HG02870 (cell line): ENCODE measurements at regions not wholly inside any gene's neighbourhood (a gene's known extent, or its start where the extent isn't known, plus 50 kb on each side); places are given as distances from the start of the nearest gene placed in this dataset.
"Not testable (repeated sequence)": the region's sequence is repeated elsewhere in the genome, so short reads cannot be mapped to it uniquely, and the experiment has no call there.

Experiments used
- ATAC-seq: cut with Tn5 transposase; IDR thresholded peaks from one replicate; pipeline ENCODE4 v1.9.1; 2021; ENCODE audit warnings: mild to moderate bottlenecking, moderate library complexity; ENCODE audit not compliant: unreplicated experiment

DNA sequence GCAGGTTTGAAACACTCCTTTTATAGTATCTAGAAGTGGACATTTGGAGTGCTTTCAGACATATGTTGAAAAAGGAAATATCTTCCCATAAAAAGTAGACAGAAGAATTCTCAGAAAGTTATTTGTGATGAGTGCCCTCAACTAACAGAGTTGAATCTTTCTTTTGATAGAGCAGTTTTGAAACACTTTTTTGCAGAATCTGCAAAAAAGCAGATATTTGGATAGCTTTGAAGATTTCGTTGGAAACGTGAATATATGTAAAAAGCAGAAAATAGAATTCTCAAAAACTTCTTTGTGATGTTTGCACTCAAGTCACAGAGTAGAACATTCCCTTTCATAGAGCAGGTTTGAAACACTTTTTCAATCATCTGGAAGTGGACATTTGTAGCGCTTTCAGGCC is 676.4 kb upstream of the ZNF337 start:
- not testable (repeated sequence) for ATAC-seq

DNA sequence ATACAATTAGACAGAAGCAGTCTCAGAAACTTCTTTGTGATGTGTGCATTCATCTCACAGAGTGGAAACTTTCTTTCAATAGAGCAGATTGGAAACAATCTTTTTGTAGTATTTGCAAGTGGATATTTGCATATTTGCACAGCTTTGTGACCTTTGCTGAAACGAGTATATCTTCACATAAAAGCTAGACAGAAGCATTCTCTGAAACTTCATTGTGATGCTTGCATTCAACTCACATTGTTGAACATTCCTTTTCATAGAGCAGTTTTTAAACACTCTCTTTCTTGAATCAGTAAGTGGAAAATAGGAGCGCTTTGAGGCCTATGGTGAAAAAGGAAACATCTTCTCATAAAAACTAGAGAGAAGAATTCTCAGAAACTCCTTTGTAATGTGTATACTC is 657.9 kb upstream of the ZNF337 start:
- no peak for ATAC-seq

DNA sequence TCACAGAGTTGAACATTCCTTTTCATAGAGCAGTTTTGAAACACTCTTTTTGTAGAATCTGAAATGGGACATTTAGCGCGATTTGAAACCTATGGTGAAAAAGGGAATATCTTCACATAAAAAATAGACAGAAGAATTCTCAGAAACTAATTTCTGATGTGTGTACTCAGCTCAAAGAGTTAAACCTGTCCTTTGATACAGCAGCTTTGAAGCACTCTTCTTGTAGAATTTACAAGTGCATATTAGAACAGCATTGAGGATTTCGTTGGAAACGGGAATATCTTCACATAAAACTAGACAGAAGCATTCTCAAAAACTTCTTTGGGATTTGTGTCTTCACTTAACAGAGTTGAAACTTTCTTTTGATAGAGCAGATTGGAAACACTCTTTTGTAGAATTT is 650.7 kb upstream of the ZNF337 start:
- ATAC-seq: no peak

DNA sequence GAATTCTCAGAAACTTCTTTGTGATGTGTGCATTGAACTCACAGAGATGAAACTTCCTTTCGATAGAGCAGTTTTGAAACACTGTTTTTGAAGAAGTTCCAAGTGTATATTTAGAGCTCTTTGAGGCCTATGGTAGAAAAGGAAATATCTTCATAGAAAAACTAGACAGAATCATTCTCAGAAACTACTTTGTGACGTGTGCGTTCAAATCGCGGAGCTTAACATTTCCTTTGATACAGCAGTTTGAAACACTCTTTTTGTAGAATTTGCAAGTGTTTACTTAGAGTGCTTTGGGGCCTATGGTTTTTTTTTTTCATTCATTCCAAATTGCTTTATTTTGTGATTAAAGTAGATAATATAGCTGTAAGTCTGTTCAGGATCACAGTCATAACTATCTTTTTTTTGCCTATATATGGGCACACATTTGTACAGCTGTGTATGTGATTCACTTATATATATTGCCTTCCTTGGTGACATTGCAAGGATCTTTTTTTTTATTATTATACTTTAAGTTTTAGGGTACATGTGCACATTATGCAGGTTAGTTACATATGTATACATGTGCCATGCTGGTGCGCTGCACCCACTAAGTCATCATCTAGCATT is 643.9 kb upstream of the ZNF337 start:
- not testable (repeated sequence) for ATAC-seq

DNA sequence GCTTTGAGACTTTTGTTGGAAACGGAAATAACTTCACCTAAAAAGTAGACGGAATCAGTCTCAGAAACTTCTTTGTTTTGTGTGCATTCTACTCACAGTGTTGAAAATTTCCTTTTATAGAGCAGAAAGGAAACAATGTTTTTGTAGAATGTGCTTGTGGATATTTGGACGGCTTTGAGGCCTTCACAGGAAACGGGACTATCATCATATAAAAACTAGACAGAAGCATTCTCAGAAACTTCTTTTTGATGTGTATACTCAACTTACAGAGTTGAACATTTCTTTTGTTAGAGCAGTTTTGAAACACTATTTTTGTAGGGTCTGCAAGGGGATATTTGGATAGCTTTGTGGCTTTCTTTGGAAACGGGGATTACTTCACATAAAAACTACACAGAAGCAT is 627.5 kb upstream of the ZNF337 start:
- ATAC-seq: no peak

DNA sequence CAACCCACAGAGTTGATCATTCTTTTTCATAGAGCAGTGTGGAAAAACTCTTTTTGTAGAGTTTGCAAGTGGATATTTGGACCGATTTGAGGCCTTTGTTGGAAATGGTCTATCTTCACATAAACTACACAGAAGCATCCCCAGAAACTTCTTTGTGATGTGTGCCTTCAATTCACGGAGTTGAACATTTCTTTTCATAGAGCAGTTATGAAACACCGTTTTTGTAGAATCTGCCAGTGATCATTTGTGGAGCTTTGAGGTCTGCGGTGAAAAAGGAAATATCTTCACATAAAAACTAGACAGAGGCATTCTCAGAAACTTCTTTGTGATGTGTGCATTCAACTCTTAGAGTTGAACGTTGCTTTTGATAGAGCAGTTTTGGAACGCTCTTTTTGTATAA is 618.4 kb upstream of the ZNF337 start:
- ATAC-seq: no peak

DNA sequence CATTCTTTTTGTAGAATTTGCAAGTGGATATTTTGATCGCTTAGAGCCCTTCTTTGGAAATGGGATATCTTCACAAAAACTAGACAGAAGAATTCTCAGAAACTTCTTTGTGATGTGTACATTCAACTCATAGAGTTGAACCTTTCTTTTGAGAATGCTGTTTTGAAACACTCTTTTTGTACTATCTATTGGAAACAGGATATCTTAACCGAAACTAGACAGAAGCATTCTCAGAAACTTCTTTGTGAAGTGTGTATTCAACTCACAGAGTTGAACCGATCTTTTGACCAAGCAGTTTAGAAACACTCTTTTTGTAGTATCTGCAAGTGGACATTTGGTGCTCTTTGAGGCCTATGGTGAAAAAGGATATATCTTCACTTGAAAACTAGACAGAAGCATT is 613.1 kb upstream of the ZNF337 start:
- not testable (repeated sequence) for ATAC-seq

DNA sequence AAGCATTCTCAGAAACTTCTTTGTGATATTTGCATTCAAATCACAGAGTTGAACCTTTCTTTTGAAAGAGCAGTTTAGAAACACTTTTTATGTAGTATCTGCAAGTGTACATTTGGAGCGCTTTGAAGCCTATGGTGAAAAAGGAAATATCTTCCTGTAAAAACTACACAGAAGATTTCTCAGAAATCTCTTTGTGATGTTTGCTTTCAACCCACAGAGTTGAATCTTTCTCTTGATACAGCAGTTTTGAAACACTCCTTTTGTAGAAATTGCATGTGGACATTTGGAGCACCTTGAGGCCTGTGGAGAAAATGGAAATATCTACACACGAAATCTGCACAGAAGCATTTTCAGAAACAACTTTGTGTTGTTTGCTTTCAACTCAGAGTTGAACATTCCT is 612.3 kb upstream of the ZNF337 start:
- no peak for ATAC-seq

DNA sequence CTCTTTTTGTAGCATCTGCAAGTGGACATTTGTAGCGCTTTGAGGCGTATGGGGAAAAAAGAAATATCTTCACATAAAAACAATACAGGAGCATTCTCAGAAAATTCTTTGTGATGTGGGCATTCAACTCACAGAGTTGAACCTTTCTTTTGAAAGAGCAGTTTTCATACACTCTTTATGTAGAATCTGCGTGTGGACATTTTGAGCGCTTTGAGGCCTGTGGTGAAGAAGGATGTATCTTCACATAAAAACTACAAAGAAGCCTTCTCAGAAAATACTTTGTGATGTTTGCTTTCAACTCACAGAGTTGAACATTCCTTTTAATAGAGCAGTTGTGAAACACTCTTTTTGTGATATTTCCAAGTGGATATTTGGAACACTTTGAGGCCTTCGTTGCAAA is 598.4 kb upstream of the ZNF337 start:
- no peak for ATAC-seq

DNA sequence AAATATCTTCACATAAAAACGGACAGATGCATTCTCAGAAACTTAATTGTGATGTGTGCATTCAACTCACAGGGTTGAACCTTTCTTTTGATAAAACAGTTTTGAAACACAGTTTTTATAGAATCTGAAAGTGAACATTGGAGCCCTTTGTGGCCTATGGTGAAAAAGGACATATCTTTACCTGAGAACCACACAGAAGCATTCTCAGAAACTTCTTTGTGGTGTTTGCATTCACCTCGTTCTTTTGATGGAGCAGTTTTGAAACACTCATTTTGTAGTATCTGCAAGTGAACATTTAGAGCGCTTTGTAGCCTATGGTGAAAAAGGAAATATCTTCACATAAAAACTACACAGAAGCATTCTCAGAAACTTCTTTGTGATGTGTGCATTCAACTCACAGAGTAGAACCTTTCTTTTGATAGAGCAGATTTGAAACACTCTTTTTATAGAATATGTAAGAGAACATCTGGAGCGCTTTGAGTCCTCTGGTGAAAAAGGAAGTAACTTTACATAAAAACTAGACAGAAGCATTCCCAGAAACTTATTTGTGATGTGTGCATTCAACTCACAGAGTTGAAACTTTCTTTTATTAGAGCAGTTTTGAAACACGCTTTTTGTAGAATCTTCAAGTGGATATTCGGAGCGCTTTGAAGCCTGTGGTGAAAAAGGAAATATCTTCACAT is 591.9 kb upstream of the ZNF337 start:
- not testable (repeated sequence) for ATAC-seq

DNA sequence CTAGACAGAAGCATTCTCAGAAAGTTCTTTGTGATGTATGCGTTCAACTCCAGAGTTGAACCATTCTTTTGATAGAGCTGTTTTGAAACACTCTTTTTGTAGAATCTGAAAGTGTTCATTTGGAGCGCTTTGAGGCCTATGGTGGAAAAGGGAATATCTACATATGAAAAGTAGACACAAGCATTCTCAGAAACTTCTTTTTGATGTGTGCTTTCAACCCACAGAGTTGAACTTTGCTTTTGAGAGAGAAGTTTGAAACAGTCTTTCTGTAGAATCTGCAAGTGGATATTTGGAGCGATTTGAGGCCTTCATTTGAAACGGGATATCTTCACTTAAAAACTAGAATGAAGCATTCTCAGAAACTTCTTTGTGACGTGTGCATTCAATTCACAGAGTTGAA is 582.6 kb upstream of the ZNF337 start:
- no peak for ATAC-seq

DNA sequence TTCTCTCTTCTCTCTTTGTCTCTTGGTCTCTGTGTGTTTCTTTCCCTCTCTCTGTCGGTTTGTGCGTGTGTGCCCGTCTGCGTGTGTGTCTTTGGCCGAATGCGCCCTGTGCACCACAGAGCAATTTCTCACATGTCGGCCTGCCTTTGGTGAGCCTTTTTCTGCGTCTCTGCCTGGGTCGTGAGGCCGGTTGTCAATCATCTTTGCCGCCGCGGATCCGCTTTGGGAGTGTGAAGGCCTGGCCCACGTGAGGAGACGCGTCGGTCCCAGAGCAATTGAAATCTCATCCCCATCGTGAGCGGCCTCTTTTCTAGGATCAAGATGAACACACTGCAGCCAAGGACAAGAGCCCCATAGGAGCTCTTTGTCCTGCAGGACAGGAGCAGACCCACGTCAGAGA is 580.7 kb upstream of the ZNF337 start:
- ATAC-seq: no peak

DNA sequence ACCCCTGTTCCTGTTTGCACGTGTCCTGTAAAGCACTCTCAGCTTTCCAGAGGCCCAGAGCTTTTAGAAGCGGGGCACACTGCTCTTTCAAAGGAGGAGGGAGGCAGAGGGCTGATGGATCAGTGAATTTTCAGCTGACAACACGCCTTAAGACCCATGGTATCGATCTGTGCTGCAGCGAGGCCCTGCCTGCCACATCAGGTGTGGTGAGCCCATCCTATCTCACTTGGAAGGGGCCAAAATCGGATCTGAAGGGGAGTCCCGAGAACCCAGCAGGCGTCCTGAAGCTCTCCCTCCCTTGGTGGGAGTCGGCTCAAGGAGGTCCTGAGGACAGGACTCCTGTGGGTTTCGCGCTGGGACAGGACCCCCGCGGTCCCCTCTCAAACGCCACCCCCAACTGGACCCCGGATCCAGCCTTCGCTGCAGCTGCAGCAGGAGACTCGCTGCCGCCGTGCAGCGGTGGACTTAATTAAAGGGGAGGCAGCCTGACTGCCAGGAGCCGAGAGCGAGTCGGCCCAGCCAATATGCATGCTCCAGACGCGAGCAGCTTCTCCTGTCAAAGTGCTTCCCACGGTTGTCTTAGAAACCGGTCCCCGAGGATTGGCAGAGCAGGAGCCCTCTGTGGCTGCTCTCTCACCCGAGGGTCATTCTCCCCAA is 580.0 kb upstream of the ZNF337 start:
- no peak for ATAC-seq

DNA sequence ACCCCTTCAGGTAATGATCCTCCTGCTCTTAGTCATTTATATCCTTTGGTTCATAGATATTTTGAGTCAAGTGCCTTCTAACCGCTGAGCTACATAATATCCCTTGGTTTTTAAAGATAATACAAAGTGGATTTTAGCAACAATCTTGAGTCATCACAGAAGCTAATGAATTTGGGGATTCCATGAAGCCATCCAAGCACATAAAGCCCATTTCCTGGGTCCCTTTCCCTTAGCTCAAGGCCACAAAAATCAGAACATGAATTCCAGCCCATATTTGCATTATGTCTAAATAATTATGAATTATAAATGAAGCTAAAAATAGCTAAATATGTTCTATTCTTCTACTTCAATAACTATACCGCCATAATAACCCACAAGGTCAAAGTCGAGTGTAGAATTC is 572.1 kb upstream of the ZNF337 start:
- ATAC-seq: not testable (repeated sequence)

DNA sequence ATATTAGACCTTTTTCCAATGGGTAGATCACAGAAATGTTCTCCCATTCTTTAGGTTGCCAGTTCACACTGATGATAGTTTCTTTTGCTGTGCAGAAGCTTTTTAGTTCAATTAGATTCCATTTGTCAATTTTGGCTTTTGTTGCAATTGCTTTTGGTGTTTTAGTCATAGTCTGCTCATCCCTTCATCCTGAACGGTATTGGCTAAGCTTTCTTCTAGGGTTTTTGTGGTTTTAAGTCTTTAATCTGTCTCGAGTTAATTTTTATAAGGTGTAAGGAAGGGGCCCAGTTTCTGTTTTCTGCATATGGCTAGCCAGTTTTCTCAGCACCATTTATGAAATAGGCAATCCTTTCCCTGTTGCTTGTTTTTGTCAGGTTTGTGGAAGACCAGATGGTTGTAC is 564.3 kb upstream of the ZNF337 start:
- ATAC-seq: not testable (repeated sequence)

DNA sequence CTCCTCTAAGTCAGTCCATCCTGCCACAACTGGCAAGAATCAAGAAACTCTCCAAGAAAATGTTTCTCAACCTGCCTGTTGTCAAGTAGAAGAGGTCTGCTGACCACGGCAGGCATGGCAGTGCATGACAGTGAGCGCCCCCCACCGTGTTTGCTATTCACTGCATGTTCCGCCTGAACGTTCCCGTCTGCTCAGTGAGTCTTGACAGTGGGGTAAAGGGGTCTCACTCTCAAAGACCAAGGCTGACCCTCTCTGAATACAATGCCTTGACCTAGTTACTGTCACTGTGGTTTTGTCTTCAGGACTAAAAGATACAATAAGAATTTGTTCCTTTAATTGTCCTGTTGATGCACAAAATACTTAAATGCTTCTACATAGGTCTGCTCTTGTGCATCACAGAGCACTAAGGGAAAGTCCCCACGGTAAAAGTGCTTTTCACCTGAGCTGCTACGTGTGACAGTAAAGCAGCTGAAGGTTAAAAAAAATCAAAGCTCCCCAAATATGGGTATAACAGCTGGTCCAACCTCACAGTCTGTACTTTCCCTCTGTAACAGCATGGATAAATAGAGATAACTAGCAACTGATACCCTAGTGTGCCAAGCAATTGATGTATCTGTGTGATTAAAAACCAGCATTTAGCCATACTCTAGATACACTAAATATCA is 555.8 kb upstream of the ZNF337 start:
- ATAC-seq: not testable (repeated sequence)

DNA sequence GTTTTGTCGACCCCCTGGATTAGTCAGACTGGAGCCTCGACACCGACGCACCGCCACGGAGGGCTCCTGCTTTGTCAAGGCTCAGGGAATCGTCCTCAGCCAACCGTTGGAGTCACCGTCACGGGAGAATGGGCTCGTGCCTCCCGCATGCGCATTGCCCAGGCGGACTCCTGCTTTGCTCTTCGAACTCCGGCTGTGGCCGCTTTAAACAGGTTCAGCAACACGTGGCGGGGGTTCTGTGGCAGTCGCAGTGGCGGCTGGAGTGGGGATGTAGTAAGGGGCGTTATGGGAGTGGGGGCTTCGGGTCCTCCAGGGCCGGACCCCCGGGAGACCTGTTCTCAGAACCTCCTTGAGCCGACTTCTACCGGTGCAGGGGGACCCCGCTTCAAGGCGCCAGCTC is 554.7 kb upstream of the ZNF337 start:
- not testable (repeated sequence) for ATAC-seq

DNA sequence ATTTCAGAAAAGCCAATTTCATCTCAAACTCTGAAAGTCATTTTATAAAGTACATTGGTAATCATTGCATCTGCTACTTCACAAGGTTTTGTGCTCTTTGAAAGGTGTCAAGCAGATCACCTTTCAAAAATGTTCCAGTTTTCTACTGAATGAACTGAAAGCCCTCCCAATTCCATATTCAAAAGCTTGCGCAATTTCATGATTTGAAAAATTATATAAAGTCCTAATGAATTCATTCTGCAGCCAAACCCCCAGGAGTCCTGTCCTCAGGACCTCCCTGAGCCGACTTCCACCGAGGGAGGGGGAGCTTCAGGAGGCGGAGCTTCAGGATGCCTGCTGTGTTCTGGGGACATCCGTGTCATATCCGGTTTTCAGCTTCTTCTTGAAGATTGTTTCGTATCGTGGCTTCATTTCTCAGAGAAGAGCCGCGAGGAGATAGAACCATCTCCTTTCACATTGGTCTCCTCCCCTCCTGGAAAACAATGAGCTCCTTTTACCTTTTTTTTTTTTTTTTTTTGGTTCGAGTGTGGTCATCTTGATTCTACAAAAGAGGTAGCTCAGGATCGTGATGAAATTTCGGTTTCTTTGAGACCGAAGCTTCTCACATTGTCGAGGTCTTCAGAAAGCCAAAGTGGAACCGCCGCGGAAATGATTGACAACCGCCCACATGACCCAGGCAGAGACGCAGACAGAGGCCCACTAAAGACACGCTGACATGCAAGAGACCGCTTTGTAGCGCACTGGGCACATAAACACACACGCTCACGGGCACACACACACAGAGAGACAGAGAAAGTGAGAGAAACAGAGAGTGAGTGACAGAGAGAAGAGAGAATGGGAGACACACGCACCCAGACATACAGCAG is 553.8 kb upstream of the ZNF337 start:
- not testable (repeated sequence) for ATAC-seq

DNA sequence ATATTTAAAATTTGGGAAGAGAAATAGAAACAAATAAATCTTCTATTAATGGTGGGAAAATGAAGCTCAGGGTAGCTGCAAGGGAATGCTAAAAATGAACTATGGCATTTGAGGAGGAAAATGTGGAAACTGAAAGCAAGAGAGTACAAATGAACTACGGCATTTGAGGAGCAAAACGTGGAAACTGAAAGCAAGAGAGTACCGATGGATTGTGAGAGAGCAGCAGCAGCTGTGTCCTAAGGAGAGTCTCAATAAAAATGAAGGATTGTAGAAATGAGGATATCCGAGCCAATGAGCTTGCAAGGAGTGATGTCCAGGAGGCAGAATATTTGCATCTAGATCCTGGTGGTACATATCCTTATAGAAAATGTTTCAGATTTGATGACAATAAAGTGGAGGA is 547.1 kb upstream of the ZNF337 start:
- no peak for ATAC-seq

DNA sequence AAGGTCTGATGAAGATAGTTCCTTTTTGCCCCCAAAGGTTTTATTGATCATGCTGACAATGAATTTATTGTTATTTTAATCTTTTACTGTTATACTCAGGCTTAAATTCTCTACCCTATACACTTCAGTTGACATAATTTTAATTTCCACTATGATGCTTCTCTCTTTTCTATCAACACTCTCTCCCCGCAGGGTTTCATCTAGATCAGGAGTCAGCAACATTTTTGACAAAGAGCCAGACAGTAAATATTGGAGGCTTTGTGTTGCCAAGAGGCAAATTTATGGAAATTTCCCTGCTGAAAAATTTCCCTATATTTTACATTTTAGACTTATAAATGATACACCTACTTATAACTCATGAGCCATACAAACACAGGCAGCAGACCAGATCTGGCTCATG is 524.0 kb upstream of the ZNF337 start:
- ATAC-seq: not testable (repeated sequence)

DNA sequence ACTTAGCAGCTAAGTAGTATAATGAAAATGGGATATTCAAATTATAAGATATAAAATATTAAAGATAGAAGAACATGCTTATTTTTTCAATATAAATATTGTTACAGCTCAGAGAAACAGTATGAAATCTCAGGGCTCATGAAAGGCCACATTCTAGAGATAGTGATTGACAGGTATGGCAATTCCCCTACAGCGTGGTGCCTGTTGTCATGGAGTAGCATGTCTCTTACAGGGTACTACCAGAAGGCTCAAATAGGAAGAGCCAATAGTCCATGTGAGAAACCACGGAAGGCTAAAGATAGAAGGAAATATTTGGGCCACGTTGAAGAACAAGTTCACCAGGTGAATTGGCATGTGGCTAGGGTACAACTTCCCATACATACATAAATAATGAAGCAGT is 522.9 kb upstream of the ZNF337 start:
- not testable (repeated sequence) for ATAC-seq
